Astrocyte of the cerebellum (primary cell): ENCODE measurements at regions not wholly inside any gene's neighbourhood (a gene's known extent, or its start where the extent isn't known, plus 50 kb on each side); places are given as distances from the start of the nearest gene placed in this dataset.

Experiments
- DNase-seq: peaks from one replicate; pipeline ENCODE4 v3.0.0-alpha.2; 2011; ENCODE audit warnings: low read depth
- H3K4me3 ChIP-seq: 2 replicates; pipeline ENCODE4 v1.5.1; 2011; ENCODE audit warnings: mild to moderate bottlenecking, low read depth, low read length, moderate library complexity
- CTCF ChIP-seq: IDR thresholded peaks from 2 replicates; pipeline ENCODE4 v1.5.1; 2012; ENCODE audit warnings: low read length, low read depth, moderate library complexity, mild to moderate bottlenecking; ENCODE audit errors: missing control alignments
- in situ Hi-C: cut with HindIII; loops from 2 replicates; pipeline ENCODE4 v1.10.0; 2017; ENCODE audit warnings: low sequenced_read_pairs

GRCh38 chr3:5300638-5301037, 113.1 kb downstream of the EDEM1 start:
- in situ Hi-C loops: no loop called here
- no peak overlapping the region for H3K4me3 ChIP-seq
- TF ChIP-seq CTCF: no peak
- DNase-seq: no peak

GRCh38 chr3:5301651-5302297, 114.3 kb downstream of the EDEM1 start:
- H3K4me3 ChIP-seq: no peak overlapping the region
- TF ChIP-seq CTCF: no peak
- in situ Hi-C loops: no loop called here
- no peak for DNase-seq

- in situ Hi-C loops: no loop called here
Observed at GRCh38 chr3:5302661-5303060, 115.2 kb downstream of the EDEM1 start.

GRCh38 chr3:5304188-5304587, 116.7 kb downstream of the EDEM1 start:
- no peak overlapping the region for H3K4me3 ChIP-seq
- TF ChIP-seq CTCF: no peak
- in situ Hi-C loops: no loop called here
- DNase-seq: no peak

More at GRCh38 chr3:5302661-5303060, 115.2 kb downstream of the EDEM1 start:
- H3K4me3 ChIP-seq: no peak overlapping the region
- no peak for DNase-seq
- TF ChIP-seq CTCF: no peak

GRCh38 chr3:5304789-5305683, 117.5 kb downstream of the EDEM1 start:
- TF ChIP-seq CTCF: peak; percentile 72
- in situ Hi-C loops: no loop called here
- DNase-seq: peak; percentile 24
- H3K4me3 ChIP-seq: no peak overlapping the region

GRCh38 chr3:5305684-5305989, 118.1 kb downstream of the EDEM1 start:
- TF ChIP-seq CTCF: no peak
- in situ Hi-C loops: no loop called here
- no peak overlapping the region for H3K4me3 ChIP-seq
- DNase-seq: no peak
